Skin epidermis (tissue), 12 donors: ENCODE measurements at regions not wholly inside any gene's neighbourhood (a gene's known extent, or its start where the extent isn't known, plus 50 kb on each side); places are given as distances from the start of the nearest gene placed in this dataset.

Experiments
- H3K27ac ChIP-seq, 21 experiments: fragments of 200-600 bp; sonication (generic) in 11 of 21; one replicate each; pipeline ENCODE4 v1.5.0; 2020; ENCODE audit warnings: mild to moderate bottlenecking in 3 of 21, inconsistent platforms in 2 of 21, moderate library complexity in 2 of 21
- H3K4me3 ChIP-seq, 7 experiments: fragments of 200-600 bp; sonication (generic) in 2 of 7; one replicate each; pipeline ENCODE4 v1.5.0; 2020; ENCODE audit warnings: inconsistent platforms in 2 of 7, mild to moderate bottlenecking in 2 of 7, moderate library complexity in 1 of 7

DNA sequence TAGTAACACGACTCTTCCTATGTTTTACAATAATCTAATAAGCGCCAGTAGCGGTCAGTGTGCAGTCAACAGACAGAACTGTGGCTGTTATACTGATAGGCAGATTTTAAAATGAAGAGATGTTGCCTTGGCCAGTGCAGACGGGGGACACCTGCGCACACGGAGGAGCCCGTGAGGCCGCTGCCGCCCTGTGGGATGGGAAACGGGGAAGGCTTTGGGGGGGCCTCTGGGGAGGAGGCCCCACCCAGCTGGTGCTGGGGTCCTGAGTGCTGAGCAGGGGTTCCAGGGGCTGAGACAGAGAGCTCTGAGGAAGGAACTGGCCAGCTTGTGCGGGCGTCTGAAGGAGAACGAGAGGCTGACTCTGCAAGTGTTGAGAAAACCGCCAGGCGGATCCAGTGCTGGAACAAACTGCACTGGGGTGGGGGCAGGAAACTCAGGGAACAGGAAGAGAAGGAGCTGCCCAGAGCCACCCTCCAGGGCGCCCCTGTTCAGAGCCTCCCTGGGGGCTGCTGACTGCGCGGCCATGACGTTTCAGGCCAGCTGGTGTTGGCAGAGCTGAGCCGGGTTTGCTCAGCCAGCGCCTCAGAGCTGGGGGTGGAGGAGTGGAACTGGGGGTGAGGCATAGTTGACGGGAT is 426.4 kb downstream of the TCERG1L start:
- Histone ChIP-seq H3K4me3 (no peak overlapping the region), H3K27ac (no peak overlapping the region)

GRCh38 chr10:130887170-130887569 is 424.4 kb downstream of the TCERG1L start:
- no peak overlapping the region for H3K4me3 ChIP-seq
- no peak overlapping the region for H3K27ac ChIP-seq

DNA sequence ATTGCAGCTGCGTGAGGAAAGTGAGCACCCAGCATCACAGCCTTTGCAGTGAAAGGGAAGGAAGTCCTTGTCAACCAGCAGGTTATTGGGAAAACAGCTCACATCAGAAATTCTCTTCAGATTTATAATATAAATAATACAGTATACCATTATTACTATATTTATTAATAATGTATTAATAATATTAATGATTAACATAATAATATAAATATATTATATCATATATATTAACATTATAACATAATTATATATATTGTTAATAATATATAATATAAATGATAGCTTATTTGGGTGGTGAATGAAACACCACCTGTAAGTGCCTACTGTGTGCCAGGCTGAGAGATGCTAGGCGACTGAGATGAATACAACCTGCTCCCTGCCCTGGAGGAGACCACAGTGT is 423.0 kb downstream of the TCERG1L start:
- H3K27ac ChIP-seq, result no peak overlapping the region
- no peak overlapping the region for H3K4me3 ChIP-seq

DNA sequence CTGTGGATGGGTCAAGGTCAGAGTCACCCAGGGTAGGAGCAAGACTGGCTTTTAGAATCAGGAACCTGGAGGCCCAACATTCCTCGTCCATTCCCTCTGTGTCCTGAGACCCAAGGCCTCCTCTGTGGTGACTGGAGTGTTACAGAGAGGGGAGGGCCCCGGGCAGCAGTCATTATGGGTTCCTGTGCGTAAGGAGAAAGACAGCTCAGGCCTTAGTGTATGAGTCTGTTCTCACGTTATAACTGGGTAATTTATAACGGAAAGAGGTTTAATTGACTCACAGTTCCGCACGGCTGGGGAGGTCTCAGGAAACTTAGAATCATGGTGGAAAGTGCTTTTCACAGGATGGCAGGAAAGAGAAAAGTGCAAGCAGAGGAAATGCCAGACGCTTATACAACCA is 422.3 kb downstream of the TCERG1L start:
- H3K4me3 ChIP-seq, result no peak overlapping the region
- no peak overlapping the region for H3K27ac ChIP-seq

- Histone ChIP-seq H3K27ac (no peak overlapping the region), H3K4me3 (no peak overlapping the region)
Observed at GRCh38 chr10:130889780-130890179, 421.7 kb downstream of the TCERG1L start.

- H3K27ac ChIP-seq, result no peak overlapping the region
- no peak overlapping the region for H3K4me3 ChIP-seq
Observed at GRCh38 chr10:130891066-130891465, 420.5 kb downstream of the TCERG1L start.

- Histone ChIP-seq H3K27ac (no peak overlapping the region), H3K4me3 (no peak overlapping the region)
Observed at GRCh38 chr10:130894471-130894870, 417.1 kb downstream of the TCERG1L start.

DNA sequence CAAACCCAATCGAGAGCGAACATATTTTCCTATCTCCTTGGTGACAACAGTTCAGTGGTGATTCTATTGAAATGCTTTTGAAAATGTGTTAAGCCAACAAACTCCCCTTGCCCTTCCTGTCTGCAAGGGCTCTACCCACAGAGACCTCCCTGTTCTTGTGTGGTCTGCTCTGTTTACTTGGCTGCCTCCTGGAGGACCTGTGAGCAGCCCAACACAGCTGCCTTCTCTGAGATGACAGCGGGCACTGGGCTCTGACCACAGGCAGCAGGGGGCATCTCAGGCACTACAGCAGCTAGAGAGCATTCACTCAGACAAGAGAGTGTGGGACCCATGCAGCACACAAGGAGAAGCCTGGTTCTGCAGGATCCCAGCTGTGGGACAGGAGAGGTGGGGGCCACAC is 416.4 kb downstream of the TCERG1L start:
- no peak overlapping the region for H3K4me3 ChIP-seq
- no peak overlapping the region for H3K27ac ChIP-seq

- no peak overlapping the region for H3K27ac ChIP-seq
- H3K4me3 ChIP-seq, result no peak overlapping the region
Observed at GRCh38 chr10:130897815-130898214, 413.7 kb downstream of the TCERG1L start.

DNA sequence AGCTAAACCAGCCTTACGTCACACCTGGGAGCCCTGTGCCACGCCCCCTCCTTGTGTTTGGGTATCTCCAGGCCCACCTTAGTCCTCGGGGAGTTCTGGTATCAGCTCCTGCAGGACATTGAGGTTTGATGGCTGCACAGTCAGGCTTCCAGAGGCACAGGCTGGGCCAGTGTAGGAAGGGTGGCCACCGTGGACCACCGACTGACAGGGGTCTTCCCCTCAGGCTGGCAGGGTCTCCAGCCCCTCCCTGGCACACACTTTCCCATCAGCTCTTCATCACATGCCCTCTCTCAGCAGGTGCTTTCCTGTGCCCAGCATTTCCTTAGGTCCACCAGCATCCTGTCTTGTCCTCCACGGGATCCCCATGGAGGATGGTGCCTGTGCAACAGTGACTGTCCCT is 413.1 kb downstream of the TCERG1L start:
- Histone ChIP-seq H3K4me3 (no peak overlapping the region), H3K27ac (no peak overlapping the region)

DNA sequence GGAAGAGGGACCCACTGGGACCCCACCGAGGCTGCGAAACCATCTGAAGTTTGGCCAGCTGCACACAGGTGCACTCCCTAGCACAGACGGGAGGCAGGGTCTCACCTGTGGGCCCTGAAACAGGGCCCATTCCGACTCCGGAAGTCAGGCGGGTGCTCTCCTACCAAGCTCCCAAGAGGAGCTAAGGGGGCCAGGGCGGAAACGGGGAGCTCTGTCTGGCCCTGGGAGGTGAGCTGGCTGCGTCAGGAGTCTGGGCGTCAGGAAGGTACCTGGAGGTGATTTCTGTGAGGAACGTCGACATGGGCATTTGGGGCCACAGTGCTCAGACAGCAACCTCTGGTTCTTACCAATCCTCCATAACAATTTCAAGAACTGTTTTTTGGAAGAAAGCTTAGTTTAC is 411.7 kb downstream of the TCERG1L start:
- no peak overlapping the region for H3K4me3 ChIP-seq

DNA sequence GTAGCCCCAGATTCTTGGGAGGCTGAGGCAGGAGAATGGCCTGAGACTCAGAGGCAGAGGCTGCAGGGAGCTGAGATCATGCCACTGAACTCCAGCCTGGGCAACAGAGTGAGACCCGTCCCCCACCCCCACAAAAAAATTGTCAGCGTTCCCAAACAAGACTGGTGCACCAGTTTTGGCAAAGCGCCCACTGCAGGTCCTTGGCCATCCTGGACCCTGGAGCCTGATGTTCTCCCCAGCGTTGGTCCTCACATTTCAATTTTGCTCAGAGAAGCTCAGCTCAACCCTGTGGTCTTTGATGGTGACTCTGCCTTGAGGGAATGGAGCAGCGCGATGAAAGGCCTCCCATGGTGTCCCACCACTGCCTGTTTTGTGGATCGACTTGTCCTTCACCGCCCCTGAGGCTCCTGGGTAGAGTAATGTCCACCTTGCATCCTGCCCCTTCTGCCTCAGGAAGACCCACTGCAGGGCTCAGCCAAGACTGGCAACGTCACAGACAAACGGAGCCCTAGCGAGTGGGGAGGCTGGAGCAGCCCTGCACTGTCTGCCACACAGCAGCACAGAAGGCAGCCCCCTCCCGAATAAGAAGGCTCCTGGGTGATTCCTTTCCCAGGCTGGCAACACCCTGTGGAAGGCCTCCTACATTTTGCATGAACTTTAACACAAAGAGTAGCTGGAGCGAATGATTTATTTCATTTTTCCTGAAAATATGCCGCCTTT is 410.9 kb downstream of the TCERG1L start:
- H3K27ac ChIP-seq, result no peak overlapping the region
- H3K4me3 ChIP-seq, result no peak overlapping the region

More for the DNA sequence above, 411.7 kb downstream of the TCERG1L start:
- H3K27ac ChIP-seq, result no peak overlapping the region

GRCh38 chr10:130901311-130902165 is 410.0 kb downstream of the TCERG1L start:
- Histone ChIP-seq H3K4me3 (no peak overlapping the region), H3K27ac (no peak overlapping the region)

GRCh38 chr10:130902471-130902870 is 409.1 kb downstream of the TCERG1L start:
- Histone ChIP-seq H3K4me3 (no peak overlapping the region), H3K27ac (no peak overlapping the region)

DNA sequence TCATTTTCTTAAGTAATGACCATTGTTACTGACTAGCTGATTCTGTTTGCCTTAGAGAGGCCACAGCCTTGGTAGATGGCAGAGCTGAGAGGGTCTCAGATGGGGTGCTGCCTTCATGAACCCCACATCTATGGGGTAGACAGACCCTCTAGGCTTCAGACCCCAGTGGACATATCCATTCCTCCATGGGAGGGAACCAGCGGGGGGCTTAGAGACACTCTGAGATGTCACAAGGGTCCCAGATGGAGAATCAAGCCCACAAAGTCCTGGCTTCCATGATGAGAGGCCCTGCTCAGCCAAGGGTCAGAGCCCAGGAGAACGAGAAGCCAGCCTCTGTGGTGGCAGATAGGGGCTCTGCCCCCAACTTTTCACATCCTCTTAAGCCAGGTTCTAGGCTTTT is 408.6 kb downstream of the TCERG1L start:
- H3K4me3 ChIP-seq, result no peak overlapping the region
- H3K27ac ChIP-seq, result no peak overlapping the region

GRCh38 chr10:130904676-130905075 is 406.8 kb downstream of the TCERG1L start:
- Histone ChIP-seq H3K4me3 (no peak overlapping the region), H3K27ac (no peak overlapping the region)

DNA sequence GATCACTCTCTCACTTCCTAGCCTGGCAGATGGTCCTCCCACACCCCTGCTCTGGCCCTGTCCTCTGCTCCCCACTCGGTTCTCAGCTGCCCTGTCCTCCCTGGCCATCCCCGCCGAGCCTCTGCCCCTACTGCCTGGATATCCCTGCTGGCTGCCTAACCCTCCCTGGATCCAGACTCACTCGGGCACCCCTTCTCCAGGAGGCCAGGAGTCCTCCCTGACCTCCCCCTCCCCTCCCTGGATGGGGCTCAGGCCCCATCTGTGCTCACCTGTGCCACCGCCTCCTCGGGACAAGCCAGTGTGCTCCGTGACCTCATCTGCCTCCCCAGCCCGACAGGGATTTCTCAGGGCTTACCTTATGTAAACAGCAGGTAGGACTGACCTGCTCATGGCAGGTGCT is 406.1 kb downstream of the TCERG1L start:
- no peak overlapping the region for H3K4me3 ChIP-seq
- H3K27ac ChIP-seq, result no peak overlapping the region

GRCh38 chr10:130905921-130906320 is 405.6 kb downstream of the TCERG1L start:
- Histone ChIP-seq H3K27ac (no peak overlapping the region), H3K4me3 (no peak overlapping the region)

GRCh38 chr10:130910848-130911247 is 400.7 kb downstream of the TCERG1L start:
- H3K27ac ChIP-seq, result no peak overlapping the region

GRCh38 chr10:130913844-130914243 is 397.7 kb downstream of the TCERG1L start:
- Histone ChIP-seq H3K4me3 (no peak overlapping the region), H3K27ac (no peak overlapping the region)

More at GRCh38 chr10:130910848-130911247, 400.7 kb downstream of the TCERG1L start:
- H3K4me3 ChIP-seq, result no peak overlapping the region

DNA sequence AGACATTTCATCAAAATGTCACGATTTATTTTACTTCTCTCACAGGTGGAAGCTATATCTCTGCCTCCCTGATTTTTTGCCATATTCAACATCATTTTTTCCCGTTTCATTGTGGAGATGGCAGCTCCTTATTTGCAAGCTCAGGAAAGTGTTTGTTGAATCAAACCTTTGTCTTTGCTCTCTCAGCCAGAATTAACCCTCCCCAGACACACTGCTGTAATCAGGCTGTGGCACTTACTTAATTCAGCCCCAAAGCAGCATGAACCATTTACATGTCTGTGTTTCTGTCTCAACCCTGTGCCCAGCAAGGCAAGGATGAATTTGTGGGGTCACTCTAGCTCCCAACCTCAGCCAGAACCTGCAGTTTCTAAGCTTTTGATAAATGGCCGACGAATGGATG is 397.2 kb downstream of the TCERG1L start:
- Histone ChIP-seq H3K27ac (no peak overlapping the region), H3K4me3 (no peak overlapping the region)
